D721Med (cell line): ENCODE measurements at regions not wholly inside any gene's neighbourhood (a gene's known extent, or its start where the extent isn't known, plus 50 kb on each side); places are given as distances from the start of the nearest gene placed in this dataset.

Source experiments
- DNase-seq: peaks from one replicate; pipeline ENCODE4 v3.0.0; 2011; ENCODE audit warnings: low spot score; ENCODE audit not compliant: insufficient read length
- FAIRE-seq: peaks from 2 replicates; lab custom pipeline; 2011; peaks lifted over from hg19 to GRCh38; lab: Jason Lieb, UNC
- TF ChIP-seq, protein P1 (sequence below): IDR thresholded peaks from 2 replicates; pipeline ENCODE4 v1.5.1; 2012; ENCODE audit warnings: mild to moderate bottlenecking, control low read depth; ENCODE audit not compliant: insufficient read depth; ENCODE audit errors: missing control alignments

GRCh38 chr2:62337403-62337802 lies 141.5 kb downstream of the B3GNT2 start:
- FAIRE-seq (no peak), DNase-seq (no peak)
- TF ChIP-seq, protein P1, sequence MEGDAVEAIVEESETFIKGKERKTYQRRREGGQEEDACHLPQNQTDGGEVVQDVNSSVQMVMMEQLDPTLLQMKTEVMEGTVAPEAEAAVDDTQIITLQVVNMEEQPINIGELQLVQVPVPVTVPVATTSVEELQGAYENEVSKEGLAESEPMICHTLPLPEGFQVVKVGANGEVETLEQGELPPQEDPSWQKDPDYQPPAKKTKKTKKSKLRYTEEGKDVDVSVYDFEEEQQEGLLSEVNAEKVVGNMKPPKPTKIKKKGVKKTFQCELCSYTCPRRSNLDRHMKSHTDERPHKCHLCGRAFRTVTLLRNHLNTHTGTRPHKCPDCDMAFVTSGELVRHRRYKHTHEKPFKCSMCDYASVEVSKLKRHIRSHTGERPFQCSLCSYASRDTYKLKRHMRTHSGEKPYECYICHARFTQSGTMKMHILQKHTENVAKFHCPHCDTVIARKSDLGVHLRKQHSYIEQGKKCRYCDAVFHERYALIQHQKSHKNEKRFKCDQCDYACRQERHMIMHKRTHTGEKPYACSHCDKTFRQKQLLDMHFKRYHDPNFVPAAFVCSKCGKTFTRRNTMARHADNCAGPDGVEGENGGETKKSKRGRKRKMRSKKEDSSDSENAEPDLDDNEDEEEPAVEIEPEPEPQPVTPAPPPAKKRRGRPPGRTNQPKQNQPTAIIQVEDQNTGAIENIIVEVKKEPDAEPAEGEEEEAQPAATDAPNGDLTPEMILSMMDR = no peak

- FAIRE-seq (no peak), DNase-seq (no peak)
- TF ChIP-seq, protein P1 = no peak
Measured at GRCh38 chr2:62335612-62336011, 139.7 kb downstream of the B3GNT2 start.

DNA sequence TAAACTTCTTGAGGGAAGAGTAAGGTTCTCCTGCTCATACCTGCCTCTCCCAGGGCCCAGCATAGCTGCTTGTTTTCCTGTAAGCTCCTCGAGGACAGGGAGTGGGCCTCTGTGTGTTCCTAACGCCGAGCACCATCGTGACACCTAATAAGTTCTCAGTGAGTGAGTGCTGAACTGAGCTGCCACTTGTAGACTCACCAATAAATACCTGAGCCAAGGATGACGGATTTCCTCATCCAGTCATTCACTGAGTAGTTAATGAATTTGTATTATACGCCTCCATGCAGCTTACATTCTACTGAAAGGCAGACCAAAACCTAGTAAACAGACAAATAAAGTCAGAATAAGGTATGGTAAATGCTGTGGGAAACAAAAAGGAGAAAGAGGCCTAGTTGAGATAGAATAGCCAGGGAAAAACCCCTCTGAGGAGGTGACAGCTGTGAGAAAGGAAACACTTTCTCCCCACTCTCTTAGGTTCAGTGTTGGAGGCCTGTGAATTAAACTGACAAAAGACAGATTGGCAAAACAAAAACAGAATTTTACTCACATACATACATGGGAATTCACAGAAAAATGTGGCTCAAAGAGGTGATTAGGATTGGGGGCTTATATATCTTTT lies 138.6 kb downstream of the B3GNT2 start:
- FAIRE-seq = no peak
- TF ChIP-seq, protein P1 = no peak
- DNase-seq = no peak

GRCh38 chr2:62334009-62334408 lies 138.1 kb downstream of the B3GNT2 start:
- TF ChIP-seq, protein P1 = no peak
- FAIRE-seq = no peak
- no peak for DNase-seq

- TF ChIP-seq, protein P1 = no peak
- FAIRE-seq (no peak), DNase-seq (no peak)
Measured at GRCh38 chr2:62330959-62331358, 135.0 kb downstream of the B3GNT2 start.

GRCh38 chr2:62329797-62330196 lies 133.9 kb downstream of the B3GNT2 start:
- DNase-seq (no peak), FAIRE-seq (no peak)
- TF ChIP-seq, protein P1 = no peak

DNA sequence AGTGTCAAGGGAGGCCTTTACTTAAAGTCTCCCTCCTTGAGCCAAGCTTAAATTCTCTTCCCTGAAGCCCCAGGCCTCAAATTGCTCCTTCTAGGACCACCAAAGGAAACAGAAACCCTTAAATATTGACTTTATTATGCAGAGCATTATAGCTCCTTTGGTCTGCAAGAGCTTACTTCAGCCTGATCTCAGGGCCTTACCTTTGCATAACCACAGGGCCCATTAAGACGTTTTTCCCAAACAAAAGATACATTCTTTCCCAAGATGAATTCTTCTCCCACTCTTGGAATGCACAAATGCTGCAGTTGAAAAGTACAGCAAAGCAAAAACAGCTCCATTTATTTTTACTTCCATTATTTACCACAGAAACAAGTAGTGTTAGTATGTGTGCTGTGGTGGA lies 130.8 kb downstream of the B3GNT2 start:
- no peak for DNase-seq
- TF ChIP-seq, protein P1 = no peak
- FAIRE-seq = no peak
